Fibroblast of skin of left biceps (primary cell): ENCODE measurements at regions not wholly inside any gene's neighbourhood (a gene's known extent, or its start where the extent isn't known, plus 50 kb on each side); places are given as distances from the start of the nearest gene placed in this dataset.

Experiments
- DNase-seq, 2 experiments: peaks; one replicate each; pipeline ENCODE4 v3.0.0-alpha.2; 2013; ENCODE audit warnings: low read depth in 2 of 2

- no peak for DNase-seq
Observed at GRCh38 chr18:39772155-39772919, 2182.7 kb upstream of the PIK3C3 start.

- no peak for DNase-seq
Observed at GRCh38 chr18:39770399-39770798, 2184.6 kb upstream of the PIK3C3 start.

- no peak for DNase-seq
Observed at GRCh38 chr18:39764873-39765272, 2190.2 kb upstream of the PIK3C3 start.

- DNase-seq: no peak
Observed at GRCh38 chr18:39761273-39761672, 2193.8 kb upstream of the PIK3C3 start.

GRCh38 chr18:39759926-39760325 is 2194.3 kb upstream of the CELF4 start:
- no peak for DNase-seq

GRCh38 chr18:39753178-39753577 is 2187.6 kb upstream of the CELF4 start:
- DNase-seq: no peak

- no peak for DNase-seq
Observed at GRCh38 chr18:39752351-39752750, 2186.8 kb upstream of the CELF4 start.

GRCh38 chr18:39751921-39752320 is 2186.3 kb upstream of the CELF4 start:
- no peak for DNase-seq

- no peak for DNase-seq
Observed at GRCh38 chr18:39751161-39751560, 2185.6 kb upstream of the CELF4 start.

- no peak for DNase-seq
Observed at GRCh38 chr18:39749154-39749553, 2183.6 kb upstream of the CELF4 start.

GRCh38 chr18:39748727-39749126 is 2183.1 kb upstream of the CELF4 start:
- DNase-seq: no peak

GRCh38 chr18:39746201-39746600 is 2180.6 kb upstream of the CELF4 start:
- DNase-seq: no peak

GRCh38 chr18:39743463-39743862 is 2177.9 kb upstream of the CELF4 start:
- DNase-seq: no peak

GRCh38 chr18:39741755-39742466 is 2176.3 kb upstream of the CELF4 start:
- no peak for DNase-seq

- no peak for DNase-seq
Observed at GRCh38 chr18:39737869-39738268, 2172.3 kb upstream of the CELF4 start.

GRCh38 chr18:39732918-39733317 is 2167.3 kb upstream of the CELF4 start:
- no peak for DNase-seq

- DNase-seq: no peak
Observed at GRCh38 chr18:39730606-39731005, 2165.0 kb upstream of the CELF4 start.

- DNase-seq: no peak
Observed at GRCh38 chr18:39724652-39725051, 2159.1 kb upstream of the CELF4 start.

- no peak for DNase-seq
Observed at GRCh38 chr18:39721712-39722111, 2156.1 kb upstream of the CELF4 start.

GRCh38 chr18:39713961-39714360 is 2148.4 kb upstream of the CELF4 start:
- no peak for DNase-seq

- DNase-seq: no peak
Observed at GRCh38 chr18:39711701-39712100, 2146.1 kb upstream of the CELF4 start.

- no peak for DNase-seq
Observed at GRCh38 chr18:39705362-39705761, 2139.8 kb upstream of the CELF4 start.

GRCh38 chr18:39702888-39703287 is 2137.3 kb upstream of the CELF4 start:
- DNase-seq: no peak
